ENCODE measurements at regions not wholly inside any gene's neighbourhood (a gene's known extent, or its start where the extent isn't known, plus 50 kb on each side); places are given as distances from the start of the nearest gene placed in this dataset.
"Not testable (repeated sequence)": the region's sequence is repeated elsewhere in the genome, so short reads cannot be mapped to it uniquely, and the experiment has no call there.

GRCh38 chr2:89950807-89951206 lies 1259.3 kb downstream of the RPIA start:
- H3K27me3 ChIP-seq (replicated peaks; ENCODE audit: control insufficient read depth, insufficient read depth, low read length); CTCF ChIA-PET; H3K36me3 ChIP-seq (ENCODE audit: control insufficient read depth, insufficient read depth, low read length); H3K4me3 Mint-ChIP-seq (ENCODE audit: unreplicated experiment); H3K9me3 Mint-ChIP-seq (ENCODE audit: unreplicated experiment); H3K27ac Mint-ChIP-seq (ENCODE audit: unreplicated experiment); H3K27me3 Mint-ChIP-seq (ENCODE audit: insufficient read depth, unreplicated experiment); intact Hi-C loops (cut with micrococcal nuclease; ENCODE audit: unreplicated experiment); H3K4me1 Mint-ChIP-seq (ENCODE audit: low read depth, unreplicated experiment); H3K9me3 ChIP-seq; BruUV-seq (replicated peaks); DNase-seq; H3K4me1 ChIP-seq; POLR2A ChIA-PET; H3K4me3 ChIP-seq (ENCODE audit: low read depth, low read length); H3K36me3 Mint-ChIP-seq (ENCODE audit: insufficient read depth, unreplicated experiment): not testable (repeated sequence)
- TF ChIP-seq, protein P1, sequence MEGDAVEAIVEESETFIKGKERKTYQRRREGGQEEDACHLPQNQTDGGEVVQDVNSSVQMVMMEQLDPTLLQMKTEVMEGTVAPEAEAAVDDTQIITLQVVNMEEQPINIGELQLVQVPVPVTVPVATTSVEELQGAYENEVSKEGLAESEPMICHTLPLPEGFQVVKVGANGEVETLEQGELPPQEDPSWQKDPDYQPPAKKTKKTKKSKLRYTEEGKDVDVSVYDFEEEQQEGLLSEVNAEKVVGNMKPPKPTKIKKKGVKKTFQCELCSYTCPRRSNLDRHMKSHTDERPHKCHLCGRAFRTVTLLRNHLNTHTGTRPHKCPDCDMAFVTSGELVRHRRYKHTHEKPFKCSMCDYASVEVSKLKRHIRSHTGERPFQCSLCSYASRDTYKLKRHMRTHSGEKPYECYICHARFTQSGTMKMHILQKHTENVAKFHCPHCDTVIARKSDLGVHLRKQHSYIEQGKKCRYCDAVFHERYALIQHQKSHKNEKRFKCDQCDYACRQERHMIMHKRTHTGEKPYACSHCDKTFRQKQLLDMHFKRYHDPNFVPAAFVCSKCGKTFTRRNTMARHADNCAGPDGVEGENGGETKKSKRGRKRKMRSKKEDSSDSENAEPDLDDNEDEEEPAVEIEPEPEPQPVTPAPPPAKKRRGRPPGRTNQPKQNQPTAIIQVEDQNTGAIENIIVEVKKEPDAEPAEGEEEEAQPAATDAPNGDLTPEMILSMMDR (IDR thresholded peaks at IDR 0.05; ENCODE audit: insufficient read depth in 1 of 2, low read depth in 1 of 2, low read length in 1 of 2, severe bottlenecking in 1 of 2, unreplicated experiment in 1 of 2): peak in 1 of 2 experiments; percentile 11

GRCh38 chr2:89957236-89957635 lies 1265.8 kb downstream of the RPIA start:
- H3K27me3 Mint-ChIP-seq (ENCODE audit: insufficient read depth, unreplicated experiment); H3K9me3 Mint-ChIP-seq (ENCODE audit: unreplicated experiment); H3K4me1 Mint-ChIP-seq (ENCODE audit: low read depth, unreplicated experiment); H3K4me3 Mint-ChIP-seq (ENCODE audit: unreplicated experiment); H3K9me3 ChIP-seq; intact Hi-C loops (cut with micrococcal nuclease; ENCODE audit: unreplicated experiment); H3K36me3 ChIP-seq (ENCODE audit: control insufficient read depth, insufficient read depth, low read length); H3K36me3 Mint-ChIP-seq (ENCODE audit: insufficient read depth, unreplicated experiment); H3K4me1 ChIP-seq; CTCF ChIA-PET; H3K27me3 ChIP-seq (replicated peaks; ENCODE audit: control insufficient read depth, insufficient read depth, low read length); H3K4me3 ChIP-seq (ENCODE audit: low read depth, low read length); POLR2A ChIA-PET; BruUV-seq (replicated peaks); H3K27ac Mint-ChIP-seq (ENCODE audit: unreplicated experiment): not testable (repeated sequence)
- peak in 1 of 2 experiments; percentile 23 for DNase-seq
- TF ChIP-seq, protein P1 (IDR thresholded peaks at IDR 0.05; ENCODE audit: insufficient read depth in 1 of 2, low read depth in 1 of 2, low read length in 1 of 2, severe bottlenecking in 1 of 2, unreplicated experiment in 1 of 2): peak; percentile 24 to 38

DNA sequence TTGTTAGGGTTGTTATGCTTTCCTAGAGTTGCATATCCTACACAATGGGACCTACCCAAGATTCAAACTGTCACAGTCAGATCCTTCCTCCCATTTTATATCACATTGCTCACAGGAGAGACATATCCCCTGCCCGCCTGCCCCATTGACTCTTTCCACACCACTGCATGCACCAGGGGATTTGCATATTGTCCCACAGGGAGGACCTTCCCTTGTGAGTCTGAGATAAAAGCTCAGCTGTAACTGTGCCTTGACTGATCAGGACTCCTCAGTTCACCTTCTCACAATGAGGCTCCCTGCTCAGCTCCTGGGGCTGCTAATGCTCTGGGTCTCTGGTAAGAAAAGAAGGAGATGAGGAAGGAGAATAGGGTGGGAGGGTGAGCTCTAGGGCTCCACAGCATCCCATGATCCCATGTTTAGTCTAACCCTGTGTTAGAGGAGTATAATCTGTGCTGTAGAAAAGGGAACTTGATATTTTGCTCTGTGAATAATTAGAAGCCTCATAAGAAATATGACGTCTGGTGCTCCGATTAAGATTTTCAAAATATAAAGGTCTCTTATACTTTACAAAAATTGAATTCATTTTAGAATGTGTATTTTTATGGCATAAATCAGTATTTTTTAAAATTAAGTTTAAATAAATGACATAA lies 1268.4 kb downstream of the RPIA start:
- BruUV-seq (replicated peaks); H3K4me3 Mint-ChIP-seq (ENCODE audit: unreplicated experiment); H3K27ac Mint-ChIP-seq (ENCODE audit: unreplicated experiment); H3K27me3 Mint-ChIP-seq (ENCODE audit: insufficient read depth, unreplicated experiment); CTCF ChIA-PET; H3K4me1 ChIP-seq; H3K27me3 ChIP-seq (replicated peaks; ENCODE audit: control insufficient read depth, insufficient read depth, low read length); POLR2A ChIA-PET; H3K9me3 Mint-ChIP-seq (ENCODE audit: unreplicated experiment); H3K9me3 ChIP-seq; H3K4me1 Mint-ChIP-seq (ENCODE audit: low read depth, unreplicated experiment); H3K36me3 ChIP-seq (ENCODE audit: control insufficient read depth, insufficient read depth, low read length); H3K4me3 ChIP-seq (ENCODE audit: low read depth, low read length); intact Hi-C loops (cut with micrococcal nuclease; ENCODE audit: unreplicated experiment); H3K36me3 Mint-ChIP-seq (ENCODE audit: insufficient read depth, unreplicated experiment); DNase-seq: not testable (repeated sequence)

DNA sequence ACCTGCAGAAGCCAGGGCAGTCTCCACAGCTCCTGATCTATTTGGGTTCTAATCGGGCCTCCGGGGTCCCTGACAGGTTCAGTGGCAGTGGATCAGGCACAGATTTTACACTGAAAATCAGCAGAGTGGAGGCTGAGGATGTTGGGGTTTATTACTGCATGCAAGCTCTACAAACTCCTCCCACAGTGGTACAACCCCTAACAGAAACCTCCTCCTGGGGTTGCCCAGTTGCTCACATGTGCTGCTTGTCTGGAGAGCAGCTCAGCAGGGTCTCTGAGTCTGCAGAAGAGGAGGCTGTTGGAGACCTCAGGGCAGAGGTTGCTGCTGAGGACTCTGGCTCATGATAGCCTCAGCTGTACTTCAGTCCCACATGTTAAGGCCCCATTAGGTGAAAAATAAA lies 1269.1 kb downstream of the RPIA start:
- H3K36me3 ChIP-seq (ENCODE audit: control insufficient read depth, insufficient read depth, low read length); H3K9me3 ChIP-seq; H3K4me3 Mint-ChIP-seq (ENCODE audit: unreplicated experiment); H3K27me3 ChIP-seq (replicated peaks; ENCODE audit: control insufficient read depth, insufficient read depth, low read length); intact Hi-C loops (cut with micrococcal nuclease; ENCODE audit: unreplicated experiment); H3K36me3 Mint-ChIP-seq (ENCODE audit: insufficient read depth, unreplicated experiment); H3K27ac Mint-ChIP-seq (ENCODE audit: unreplicated experiment); H3K4me1 Mint-ChIP-seq (ENCODE audit: low read depth, unreplicated experiment); DNase-seq; H3K4me1 ChIP-seq; BruUV-seq (replicated peaks); H3K9me3 Mint-ChIP-seq (ENCODE audit: unreplicated experiment); CTCF ChIA-PET; H3K27me3 Mint-ChIP-seq (ENCODE audit: insufficient read depth, unreplicated experiment); POLR2A ChIA-PET; H3K4me3 ChIP-seq (ENCODE audit: low read depth, low read length): not testable (repeated sequence)

GRCh38 chr2:89968567-89968966 lies 1277.1 kb downstream of the RPIA start:
- H3K27me3 Mint-ChIP-seq (ENCODE audit: insufficient read depth, unreplicated experiment); DNase-seq; H3K4me3 Mint-ChIP-seq (ENCODE audit: unreplicated experiment); H3K4me1 ChIP-seq; H3K36me3 Mint-ChIP-seq (ENCODE audit: insufficient read depth, unreplicated experiment); CTCF ChIA-PET; H3K9me3 Mint-ChIP-seq (ENCODE audit: unreplicated experiment); H3K4me3 ChIP-seq (ENCODE audit: low read depth, low read length); H3K4me1 Mint-ChIP-seq (ENCODE audit: low read depth, unreplicated experiment); H3K9me3 ChIP-seq; H3K27ac Mint-ChIP-seq (ENCODE audit: unreplicated experiment); H3K36me3 ChIP-seq (ENCODE audit: control insufficient read depth, insufficient read depth, low read length); H3K27me3 ChIP-seq (replicated peaks; ENCODE audit: control insufficient read depth, insufficient read depth, low read length); BruUV-seq (replicated peaks); POLR2A ChIA-PET; intact Hi-C loops (cut with micrococcal nuclease; ENCODE audit: unreplicated experiment): not testable (repeated sequence)

- H3K27me3 Mint-ChIP-seq (ENCODE audit: insufficient read depth, unreplicated experiment); H3K4me1 Mint-ChIP-seq (ENCODE audit: low read depth, unreplicated experiment); H3K4me3 ChIP-seq (ENCODE audit: low read depth, low read length); BruUV-seq (replicated peaks); H3K9me3 ChIP-seq; H3K4me3 Mint-ChIP-seq (ENCODE audit: unreplicated experiment); intact Hi-C loops (cut with micrococcal nuclease; ENCODE audit: unreplicated experiment); CTCF ChIA-PET; H3K4me1 ChIP-seq; H3K36me3 Mint-ChIP-seq (ENCODE audit: insufficient read depth, unreplicated experiment); POLR2A ChIA-PET; H3K27me3 ChIP-seq (replicated peaks; ENCODE audit: control insufficient read depth, insufficient read depth, low read length); DNase-seq; H3K27ac Mint-ChIP-seq (ENCODE audit: unreplicated experiment); H3K9me3 Mint-ChIP-seq (ENCODE audit: unreplicated experiment); H3K36me3 ChIP-seq (ENCODE audit: control insufficient read depth, insufficient read depth, low read length): not testable (repeated sequence)
Observed at GRCh38 chr2:89969190-89969589, 1277.7 kb downstream of the RPIA start.
